Central memory CD4-positive, alpha-beta T cell (primary cell): ENCODE measurements at regions not wholly inside any gene's neighbourhood (a gene's known extent, or its start where the extent isn't known, plus 50 kb on each side); places are given as distances from the start of the nearest gene placed in this dataset.
"Not testable (repeated sequence)": the region's sequence is repeated elsewhere in the genome, so short reads cannot be mapped to it uniquely, and the experiment has no call there.

Experiments used
- DNase-seq: peaks from one replicate; pipeline ENCODE4 v3.0.0; 2022

- no peak for DNase-seq
Observed at GRCh38 chr7:85866540-85866939, 679.7 kb upstream of the SEMA3D start.

- DNase-seq, result no peak
Observed at GRCh38 chr7:85851571-85852193, 664.8 kb upstream of the SEMA3D start.

GRCh38 chr7:85850381-85850780, 663.5 kb upstream of the SEMA3D start:
- DNase-seq, result no peak

- no peak for DNase-seq
Observed at GRCh38 chr7:85840554-85840953, 653.7 kb upstream of the SEMA3D start.

GRCh38 chr7:85833066-85833465, 646.2 kb upstream of the SEMA3D start:
- no peak for DNase-seq

- no peak for DNase-seq
Observed at GRCh38 chr7:85830982-85831381, 644.1 kb upstream of the SEMA3D start.

GRCh38 chr7:85829817-85830432, 643.1 kb upstream of the SEMA3D start:
- no peak for DNase-seq

DNA sequence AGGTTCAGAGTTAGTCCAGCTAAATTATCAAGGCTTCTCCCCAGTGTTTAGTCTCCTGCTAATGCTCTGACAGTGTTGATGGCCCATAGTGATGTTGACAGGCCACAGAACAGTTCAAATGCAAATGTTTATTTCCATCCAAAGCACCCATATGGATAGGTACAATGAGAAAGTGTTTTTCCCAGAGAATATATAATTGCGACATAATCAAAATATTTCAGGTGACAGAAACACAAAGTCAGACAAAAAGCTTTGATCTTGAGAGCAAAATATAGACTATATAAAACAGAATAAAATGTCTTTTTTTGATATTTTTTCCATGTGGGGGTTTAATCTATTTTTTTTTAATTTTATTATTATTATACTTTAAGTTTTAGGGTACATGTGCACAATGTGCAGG, 642.3 kb upstream of the SEMA3D start:
- DNase-seq, result no peak

GRCh38 chr7:85828614-85829013, 641.8 kb upstream of the SEMA3D start:
- no peak for DNase-seq

- DNase-seq, result no peak
Observed at GRCh38 chr7:85823396-85824080, 636.7 kb upstream of the SEMA3D start.

DNA sequence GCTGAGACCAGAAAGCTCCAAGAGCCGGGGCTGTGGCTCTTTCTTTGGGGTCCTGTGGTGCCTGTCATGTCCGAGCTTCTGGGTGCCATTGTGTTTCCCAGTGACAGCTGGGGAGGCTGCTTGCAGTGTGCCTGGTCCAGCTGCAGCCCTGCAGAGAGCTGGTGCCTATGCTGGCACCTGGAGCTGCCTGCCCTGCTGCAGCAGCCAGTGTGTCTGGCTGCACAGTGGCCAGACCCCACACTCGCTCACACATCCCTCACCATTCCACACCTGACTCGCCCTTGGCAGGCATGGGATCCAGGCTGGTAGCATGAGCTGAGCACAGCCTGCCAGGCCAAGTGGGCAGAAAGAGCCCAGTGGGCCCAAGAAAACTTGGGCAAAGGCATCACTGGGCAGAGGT, 635.1 kb upstream of the SEMA3D start:
- no peak for DNase-seq

DNA sequence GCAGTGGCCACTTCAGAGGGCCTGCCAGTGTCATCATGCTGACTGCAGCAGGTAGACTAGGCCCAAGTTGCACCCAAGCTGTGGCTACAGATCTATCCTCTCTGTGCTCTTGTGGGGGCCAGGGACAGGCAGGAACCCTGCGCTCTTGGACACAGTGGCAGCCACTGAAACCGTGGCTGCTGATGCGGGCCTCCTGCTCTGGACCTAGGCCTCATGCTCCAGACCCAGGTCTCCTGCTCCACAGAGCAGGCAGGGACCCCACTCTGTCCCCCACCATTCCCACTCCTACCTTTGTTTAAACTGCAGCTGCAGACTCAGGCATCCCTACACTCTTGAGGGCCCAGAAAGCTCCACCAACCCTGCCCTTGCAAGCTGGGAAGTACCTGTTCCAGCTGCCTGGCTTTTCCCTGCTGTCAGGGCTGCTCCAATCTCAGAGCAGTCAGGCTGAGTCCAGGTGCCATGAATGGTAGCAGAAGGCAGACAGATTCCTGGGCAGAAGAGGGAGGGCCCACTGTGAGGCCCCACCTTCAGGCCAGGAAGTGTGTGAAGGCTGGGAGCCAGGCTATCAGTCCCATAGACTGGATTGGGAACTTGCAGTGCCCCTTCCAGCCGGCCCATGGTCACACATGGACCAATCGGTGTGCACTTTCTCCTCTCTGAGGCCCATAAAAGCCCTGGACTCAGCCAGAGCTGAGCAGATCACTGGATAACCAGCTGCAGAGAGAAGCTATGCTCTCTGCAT, 634.0 kb upstream of the SEMA3D start:
- DNase-seq, result no peak

DNA sequence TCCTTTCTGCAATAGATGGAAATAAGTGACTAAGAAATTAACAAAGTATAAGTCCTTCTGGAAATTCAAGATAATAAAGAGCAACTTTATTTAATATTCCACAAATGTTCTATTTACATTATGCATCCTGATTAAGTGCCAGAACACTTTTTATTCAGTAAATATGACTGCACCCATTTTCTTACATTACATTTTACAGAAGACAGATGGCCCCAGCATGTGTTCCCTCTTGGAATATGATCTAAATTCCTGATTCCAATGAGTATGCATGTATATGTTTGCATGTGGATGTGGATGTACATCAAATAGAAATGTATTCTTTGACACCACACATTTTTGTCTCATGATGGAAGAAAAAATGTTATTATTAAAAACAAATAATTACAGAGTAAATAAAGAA, 628.7 kb upstream of the SEMA3D start:
- DNase-seq, result no peak

GRCh38 chr7:85806321-85806720, 619.5 kb upstream of the SEMA3D start:
- no peak for DNase-seq

DNA sequence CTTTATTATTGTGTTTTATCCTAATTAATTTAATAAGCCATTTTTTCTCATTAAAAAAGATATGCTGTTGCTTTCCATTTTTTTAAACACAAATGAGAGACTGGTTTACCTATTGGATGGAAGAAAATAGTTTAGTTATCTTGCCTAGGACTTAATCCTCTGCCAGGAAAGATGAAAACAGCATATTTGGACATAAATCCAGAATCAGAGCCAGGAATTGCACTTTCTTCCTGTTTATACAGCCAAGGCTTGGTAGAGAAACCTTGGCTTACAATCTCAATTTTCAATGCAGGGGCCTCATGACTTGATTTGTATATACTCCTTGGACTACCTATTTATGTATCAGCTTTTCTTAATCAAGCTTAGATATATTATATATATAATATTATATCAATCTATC, 618.8 kb upstream of the SEMA3D start:
- DNase-seq, result no peak

GRCh38 chr7:85805249-85805648, 618.4 kb upstream of the SEMA3D start:
- DNase-seq, result no peak

DNA sequence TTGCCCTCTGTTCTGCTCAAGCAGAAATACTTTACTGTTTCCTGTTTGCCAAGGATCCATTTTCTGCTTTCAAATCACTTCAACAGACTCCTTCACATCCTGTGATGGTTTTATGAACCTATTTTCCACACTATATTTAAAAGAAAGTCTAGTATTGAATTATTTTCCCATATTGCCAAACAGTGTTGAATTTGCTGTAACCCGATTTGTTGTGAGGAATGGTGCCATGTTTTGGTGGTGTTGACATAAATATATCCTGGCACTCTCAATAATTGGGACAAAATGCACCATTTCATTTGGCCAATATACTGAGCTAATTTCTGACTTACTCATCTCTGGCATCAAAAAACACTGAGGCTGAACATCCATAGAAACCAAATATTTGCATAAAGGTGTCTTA, 615.4 kb upstream of the SEMA3D start:
- no peak for DNase-seq

GRCh38 chr7:85796956-85797355, 610.1 kb upstream of the SEMA3D start:
- DNase-seq, result no peak

DNA sequence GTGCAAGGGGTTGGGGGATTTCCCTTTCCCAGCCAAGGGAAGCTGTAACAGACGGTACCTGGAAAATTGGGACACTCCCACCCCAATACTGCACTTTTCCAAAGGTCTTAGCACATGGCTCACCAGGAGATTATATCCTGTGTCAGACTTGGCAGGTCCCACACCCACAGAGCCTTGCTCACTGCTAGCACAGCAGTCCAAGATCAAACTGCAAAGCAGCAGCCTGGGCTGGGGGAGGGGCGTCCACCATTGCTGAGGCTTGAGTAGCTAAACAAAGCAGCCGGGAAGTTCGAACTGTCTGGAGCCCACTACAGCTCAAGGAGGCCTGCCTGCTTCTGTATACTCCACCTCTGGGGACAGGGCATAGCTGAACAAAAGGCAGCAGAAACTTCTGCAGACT, 604.2 kb upstream of the SEMA3D start:
- not testable (repeated sequence) for DNase-seq

DNA sequence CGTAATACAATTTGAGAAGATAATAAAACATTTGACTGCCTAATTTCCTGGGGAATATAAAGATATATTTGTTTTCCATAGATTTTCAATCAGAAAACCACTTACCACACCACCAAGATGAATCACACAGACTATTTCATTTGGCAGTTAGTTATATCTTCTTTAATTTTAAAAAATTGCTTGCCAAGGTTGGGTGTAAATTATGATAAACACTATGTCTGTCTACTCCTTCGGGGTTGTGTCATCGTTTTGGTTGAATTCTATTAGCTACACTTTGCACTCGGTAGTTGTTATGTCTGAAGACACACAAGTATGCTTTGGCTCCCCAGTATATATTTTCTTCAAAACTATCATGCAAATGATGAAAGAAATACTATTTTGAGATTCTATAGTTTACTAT, 594.8 kb upstream of the SEMA3D start:
- no peak for DNase-seq

- DNase-seq, result no peak
Observed at GRCh38 chr7:85776691-85777345, 590.0 kb upstream of the SEMA3D start.

DNA sequence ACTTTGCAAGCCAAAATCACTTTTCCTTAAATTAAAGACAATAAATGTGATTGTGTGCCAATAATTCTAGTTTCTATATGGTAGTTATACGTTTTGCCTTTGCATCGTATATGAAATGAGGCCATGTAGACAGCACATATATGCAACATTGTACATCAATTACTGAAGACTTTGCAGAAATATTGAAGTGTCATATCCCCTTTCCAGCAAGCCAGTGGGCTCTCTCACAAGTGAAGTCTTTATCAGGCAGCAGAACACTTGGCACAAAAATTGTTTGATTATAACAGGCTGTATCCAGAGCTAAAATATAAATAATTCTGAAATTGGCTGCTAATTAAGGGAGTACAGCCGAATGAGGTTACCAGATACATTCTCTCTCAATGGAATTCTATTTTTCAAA, 588.6 kb upstream of the SEMA3D start:
- DNase-seq, result no peak

DNA sequence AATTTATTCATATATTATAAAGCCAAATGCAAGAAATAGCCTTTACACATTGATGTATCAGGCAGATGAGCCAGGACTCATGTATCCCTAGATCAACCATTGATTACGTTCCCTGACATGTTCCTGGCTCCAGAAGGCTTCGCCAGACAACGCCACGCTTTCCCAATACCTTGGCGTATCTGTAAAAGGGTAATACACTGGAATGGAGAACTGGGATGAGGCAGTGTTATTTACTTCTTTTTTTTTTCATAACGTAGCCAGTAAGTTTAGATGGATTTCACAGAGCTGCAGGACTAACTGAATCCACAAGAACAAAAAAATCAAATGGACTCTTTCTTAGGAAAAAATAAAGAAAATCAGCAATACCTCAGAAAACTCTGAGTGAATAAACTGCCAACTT, 588.1 kb upstream of the SEMA3D start:
- no peak for DNase-seq
